ENCODE measurements at regions not wholly inside any gene's neighbourhood (a gene's known extent, or its start where the extent isn't known, plus 50 kb on each side); places are given as distances from the start of the nearest gene placed in this dataset.

DNA sequence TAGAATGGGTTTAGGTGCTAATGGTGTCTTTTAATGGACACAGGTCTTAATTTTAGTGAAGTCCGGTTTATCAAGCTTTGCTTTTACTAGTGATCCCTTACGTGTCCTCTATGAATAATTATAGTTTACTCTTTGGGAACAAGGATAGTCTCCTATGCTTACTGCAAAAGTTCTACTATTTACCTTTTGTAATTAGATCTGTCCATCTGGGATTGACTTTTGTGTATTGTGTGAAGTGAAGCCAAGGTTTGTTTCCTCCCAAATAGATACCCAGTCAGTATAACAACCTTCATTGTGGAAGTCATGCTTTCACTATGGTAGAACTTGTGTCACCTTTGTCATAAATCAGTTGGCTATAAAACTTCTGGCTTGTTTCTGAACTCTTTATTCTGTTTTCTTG, 740.9 kb upstream of the CRIM1 start:
- Histone ChIP-seq H3K27ac (no peak overlapping the region), H3K36me3 (no peaks in the 10 kb centered on the region), H3K4me3 (no peak overlapping the region), H3K9me3 (no peaks in the 10 kb centered on the region), H3K27me3 (no peaks in the 10 kb centered on the region), H3K4me1 (no peaks in the 10 kb centered on the region)
- TF ChIP-seq, protein P1, sequence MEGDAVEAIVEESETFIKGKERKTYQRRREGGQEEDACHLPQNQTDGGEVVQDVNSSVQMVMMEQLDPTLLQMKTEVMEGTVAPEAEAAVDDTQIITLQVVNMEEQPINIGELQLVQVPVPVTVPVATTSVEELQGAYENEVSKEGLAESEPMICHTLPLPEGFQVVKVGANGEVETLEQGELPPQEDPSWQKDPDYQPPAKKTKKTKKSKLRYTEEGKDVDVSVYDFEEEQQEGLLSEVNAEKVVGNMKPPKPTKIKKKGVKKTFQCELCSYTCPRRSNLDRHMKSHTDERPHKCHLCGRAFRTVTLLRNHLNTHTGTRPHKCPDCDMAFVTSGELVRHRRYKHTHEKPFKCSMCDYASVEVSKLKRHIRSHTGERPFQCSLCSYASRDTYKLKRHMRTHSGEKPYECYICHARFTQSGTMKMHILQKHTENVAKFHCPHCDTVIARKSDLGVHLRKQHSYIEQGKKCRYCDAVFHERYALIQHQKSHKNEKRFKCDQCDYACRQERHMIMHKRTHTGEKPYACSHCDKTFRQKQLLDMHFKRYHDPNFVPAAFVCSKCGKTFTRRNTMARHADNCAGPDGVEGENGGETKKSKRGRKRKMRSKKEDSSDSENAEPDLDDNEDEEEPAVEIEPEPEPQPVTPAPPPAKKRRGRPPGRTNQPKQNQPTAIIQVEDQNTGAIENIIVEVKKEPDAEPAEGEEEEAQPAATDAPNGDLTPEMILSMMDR (IDR thresholded peaks at IDR 0.05): no peak
- no peak for TF ChIP-seq POLR2A (IDR thresholded peaks at IDR 0.05)
- DNase-seq: no peak

DNA sequence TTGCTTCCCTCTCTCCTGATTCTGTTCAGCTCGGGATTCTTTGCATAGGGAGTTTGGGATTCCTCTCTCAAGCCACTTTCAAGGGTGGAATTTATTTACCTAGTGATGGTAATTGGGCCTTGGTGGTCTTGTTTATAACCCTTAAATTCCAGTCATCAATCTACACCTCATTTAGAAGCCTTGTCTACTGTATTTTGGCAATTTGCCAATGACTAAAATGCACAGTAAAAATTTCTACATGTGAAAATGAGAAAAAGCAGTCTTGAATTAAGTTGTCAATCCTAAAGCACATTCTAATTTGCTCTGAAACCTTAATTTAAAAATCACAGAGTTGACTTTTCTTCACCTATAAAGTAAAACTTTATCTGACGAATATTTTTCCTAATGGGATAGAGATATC, 749.2 kb upstream of the CRIM1 start:
- Histone ChIP-seq H3K4me3 (no peak overlapping the region), H3K9me3 (no peaks in the 10 kb centered on the region), H3K27me3 (no peaks in the 10 kb centered on the region), H3K36me3 (no peaks in the 10 kb centered on the region), H3K4me1 (no peaks in the 10 kb centered on the region), H3K27ac (no peak overlapping the region)
- DNase-seq: no peak
- TF ChIP-seq, protein P1 (IDR thresholded peaks at IDR 0.05): no peak
- TF ChIP-seq POLR2A (IDR thresholded peaks at IDR 0.05): no peak

DNA sequence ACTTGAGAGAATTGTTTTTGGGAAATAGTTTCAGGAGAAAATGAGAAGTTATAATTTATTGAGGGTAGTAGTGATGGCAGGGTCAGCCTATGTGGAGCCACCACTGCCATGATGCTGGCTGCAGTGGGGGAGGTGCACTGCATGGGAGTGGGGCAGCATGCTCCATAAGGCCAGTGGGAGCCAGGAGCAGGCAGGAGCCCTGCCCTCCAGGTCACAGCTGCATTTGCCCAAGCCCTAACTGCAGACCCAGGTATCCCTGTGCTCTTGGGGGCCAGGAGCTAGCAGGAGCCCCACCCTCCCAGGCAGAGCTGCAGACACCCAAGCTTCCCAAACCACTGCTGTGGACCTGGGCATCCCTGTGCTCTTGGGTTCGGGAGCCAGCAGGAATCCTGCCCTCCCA, 757.3 kb upstream of the CRIM1 start:
- H3K27ac ChIP-seq: no peak overlapping the region
- no peak for DNase-seq
- H3K9me3 ChIP-seq: peaks cover 0 to 5% (median 0%) of the 10 kb centered on the region in 4 donors
- H3K4me3 ChIP-seq: no peak overlapping the region
- H3K36me3 ChIP-seq: no peaks in the 10 kb centered on the region
- no peaks in the 10 kb centered on the region for H3K27me3 ChIP-seq
- TF ChIP-seq, protein P1 (IDR thresholded peaks at IDR 0.05): no peak
- no peak for TF ChIP-seq POLR2A (IDR thresholded peaks at IDR 0.05)
- H3K4me1 ChIP-seq: no peaks in the 10 kb centered on the region

DNA sequence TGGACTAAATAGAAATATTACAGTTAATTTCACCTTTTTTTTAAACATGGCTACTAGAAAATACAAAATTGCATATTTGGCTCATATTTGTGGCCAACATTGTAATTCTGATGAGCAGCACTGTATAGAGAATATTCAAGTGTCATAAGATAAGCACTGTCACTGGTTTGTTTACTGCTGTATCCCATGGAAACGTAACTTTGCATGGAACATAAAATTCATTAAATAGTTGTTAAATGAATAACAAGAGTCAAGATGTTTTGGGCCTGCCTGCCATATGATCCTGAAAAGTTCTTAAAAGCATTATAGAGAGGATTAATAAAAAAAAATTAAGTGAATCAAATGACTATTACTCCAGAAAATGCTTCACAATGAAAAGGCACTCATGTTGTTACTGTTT, 763.7 kb upstream of the CRIM1 start:
- no peaks in the 10 kb centered on the region for H3K9me3 ChIP-seq
- no peak overlapping the region for H3K27ac ChIP-seq
- no peak overlapping the region for H3K4me3 ChIP-seq
- DNase-seq: no peak
- H3K4me1 ChIP-seq: no peaks in the 10 kb centered on the region
- TF ChIP-seq POLR2A (IDR thresholded peaks at IDR 0.05): no peak
- TF ChIP-seq, protein P1 (IDR thresholded peaks at IDR 0.05): no peak
- no peaks in the 10 kb centered on the region for H3K36me3 ChIP-seq
- no peaks in the 10 kb centered on the region for H3K27me3 ChIP-seq

DNA sequence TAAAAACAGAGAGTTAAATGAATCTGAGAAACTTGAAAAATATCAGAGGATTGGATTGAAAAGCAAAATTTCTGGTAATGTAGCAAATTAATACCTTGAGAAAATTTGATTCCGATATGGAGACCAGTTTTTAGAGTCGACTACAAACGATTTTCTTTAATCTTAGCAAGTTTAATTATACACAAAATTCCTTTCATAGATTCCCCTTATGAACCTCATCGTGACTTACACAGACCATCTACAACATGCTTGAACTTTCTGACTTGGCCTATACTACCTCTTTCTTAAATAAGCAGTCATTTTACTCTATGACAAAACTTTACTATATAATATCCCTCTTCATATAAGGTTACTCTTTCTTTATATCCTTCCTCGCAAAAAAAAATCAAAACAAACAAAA, 769.6 kb upstream of the CRIM1 start:
- Histone ChIP-seq H3K4me3 (no peak overlapping the region), H3K27me3 (no peaks in the 10 kb centered on the region), H3K36me3 (no peaks in the 10 kb centered on the region), H3K9me3 (no peaks in the 10 kb centered on the region), H3K4me1 (no peaks in the 10 kb centered on the region), H3K27ac (no peak overlapping the region)
- TF ChIP-seq, protein P1 (IDR thresholded peaks at IDR 0.05): no peak
- TF ChIP-seq POLR2A (IDR thresholded peaks at IDR 0.05): no peak
- DNase-seq: no peak

DNA sequence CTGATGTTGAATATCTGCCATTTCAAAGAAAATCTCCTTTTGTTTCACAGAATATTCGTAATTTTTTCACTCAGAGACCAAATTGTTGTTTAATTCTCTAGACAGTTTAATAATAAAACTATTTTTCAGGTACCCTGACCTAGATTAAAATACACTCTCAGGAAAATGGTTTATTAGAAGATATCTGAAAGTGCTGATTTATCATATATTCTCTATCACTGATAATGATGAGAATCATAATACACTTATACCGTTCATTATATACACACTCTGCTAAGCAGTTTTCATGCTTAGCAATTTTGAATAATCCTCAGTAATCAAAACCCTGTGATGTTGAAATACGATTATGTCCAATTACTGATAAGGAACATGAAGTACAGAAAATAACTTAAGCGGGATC, 772.9 kb upstream of the CRIM1 start:
- H3K4me3 ChIP-seq: no peak overlapping the region
- H3K4me1 ChIP-seq: no peaks in the 10 kb centered on the region
- DNase-seq: no peak
- H3K36me3 ChIP-seq: no peaks in the 10 kb centered on the region
- H3K27me3 ChIP-seq: no peaks in the 10 kb centered on the region
- no peaks in the 10 kb centered on the region for H3K9me3 ChIP-seq
- TF ChIP-seq POLR2A (IDR thresholded peaks at IDR 0.05): no peak
- TF ChIP-seq, protein P1 (IDR thresholded peaks at IDR 0.05): no peak
- no peak overlapping the region for H3K27ac ChIP-seq
